ENCODE measurements at regions not wholly inside any gene's neighbourhood (a gene's known extent, or its start where the extent isn't known, plus 50 kb on each side); places are given as distances from the start of the nearest gene placed in this dataset.

DNA sequence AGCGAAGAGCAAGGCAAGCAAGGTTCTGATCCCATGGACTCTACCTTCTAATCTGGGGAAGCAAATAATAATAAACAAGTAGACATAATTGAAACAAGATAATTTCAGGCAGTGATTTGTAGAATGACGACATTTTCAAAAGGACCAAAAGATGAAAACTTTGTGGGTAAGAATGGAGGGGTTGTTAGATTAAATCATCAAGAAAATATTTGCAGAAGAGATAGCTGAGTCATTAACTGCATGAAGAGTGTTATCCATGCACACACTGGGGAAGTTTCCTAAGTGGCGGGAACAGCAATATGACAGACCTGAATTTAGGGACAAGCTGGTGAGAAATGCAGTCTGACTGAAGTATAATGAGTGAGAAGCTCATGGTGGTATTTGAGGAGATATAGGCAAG, 583.1 kb upstream of the RGS18 start (continued):
- TF ChIP-seq ZBTB12 (CRISPR knock-in tag; IDR thresholded peaks at IDR 0.05) (no peak), NFE2 (IDR thresholded peaks at IDR 0.05; ENCODE audit: low read depth) (peak; percentile 71), SMARCE1 (IDR thresholded peaks at IDR 0.05) (peak; percentile 50; the same call in 1 of the 2 replicates), CBFA2T3 (IDR thresholded peaks at IDR 0.05) (peak; percentile 66), ZC3H4 (CRISPR knock-in tag; IDR thresholded peaks at IDR 0.05; ENCODE audit: borderline replicate concordance) (no peak)
- TF ChIP-seq, protein P1, sequence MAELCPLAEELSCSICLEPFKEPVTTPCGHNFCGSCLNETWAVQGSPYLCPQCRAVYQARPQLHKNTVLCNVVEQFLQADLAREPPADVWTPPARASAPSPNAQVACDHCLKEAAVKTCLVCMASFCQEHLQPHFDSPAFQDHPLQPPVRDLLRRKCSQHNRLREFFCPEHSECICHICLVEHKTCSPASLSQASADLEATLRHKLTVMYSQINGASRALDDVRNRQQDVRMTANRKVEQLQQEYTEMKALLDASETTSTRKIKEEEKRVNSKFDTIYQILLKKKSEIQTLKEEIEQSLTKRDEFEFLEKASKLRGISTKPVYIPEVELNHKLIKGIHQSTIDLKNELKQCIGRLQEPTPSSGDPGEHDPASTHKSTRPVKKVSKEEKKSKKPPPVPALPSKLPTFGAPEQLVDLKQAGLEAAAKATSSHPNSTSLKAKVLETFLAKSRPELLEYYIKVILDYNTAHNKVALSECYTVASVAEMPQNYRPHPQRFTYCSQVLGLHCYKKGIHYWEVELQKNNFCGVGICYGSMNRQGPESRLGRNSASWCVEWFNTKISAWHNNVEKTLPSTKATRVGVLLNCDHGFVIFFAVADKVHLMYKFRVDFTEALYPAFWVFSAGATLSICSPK (IDR thresholded peaks at IDR 0.05; ENCODE audit: borderline replicate concordance): no peak

GRCh38 chr1:191575746-191576145, 582.5 kb upstream of the RGS18 start:
- FAIRE-seq (no peak), ATAC-seq (peak; percentile 25; the same call in 2 of the 3 replicates), DNase-seq (ENCODE audit: extremely low read depth in 1 of 4, low spot score in 3 of 4) (no peak)
- ChIA-PET POLR2A (interaction anchor here (0.6 to 0.7 kb wide), 3 partner anchors 214 to 1770 kb away, joined by 3 to 4 read pairs (median 3); no protein-coding TSS in a partner anchor), CTCF (ENCODE audit: low intra/inter-chr PET ratio) (no interaction called here)
- peaks cover 0 to 4% of the 10 kb centered on the region in 2 experiments; a peak in 2 of 5 replicates for H3K4me1 ChIP-seq (replicated peaks in 1 of 2; ENCODE audit: control insufficient read depth in 2 of 2, insufficient read depth in 2 of 2, low read length in 2 of 2)
- no TSS peak for BruUV-seq (replicated peaks)
- peak overlapping the region; percentile 34; the same call in 1 of the 2 replicates for H2AFZ ChIP-seq (ENCODE audit: low read depth, low read length)
- WGBS (ENCODE audit: insufficient coverage, low coverage, missing lambda C conversion rate): 13% methylated on average over 3 of the region's 3 CpGs
- peaks cover 3% of the 10 kb centered on the region; the same call in 1 of the 2 replicates for H3K9me3 ChIP-seq (replicated peaks; ENCODE audit: control insufficient read depth, insufficient read depth, low read depth, low read length)
- H3K27me3 ChIP-seq (ENCODE audit: control insufficient read depth in 2 of 2, insufficient read depth in 2 of 2, low read length in 2 of 2): no peaks in the 10 kb centered on the region
- H3K27ac ChIP-seq (ENCODE audit: extremely low read depth, low read depth, low read length): no peak overlapping the region
- no peak overlapping the region for H3K4me3 ChIP-seq
- intact Hi-C loops (cut with micrococcal nuclease) (no loop called here), in situ Hi-C loops (cut with MboI) (no loop called here)
- no peaks in the 10 kb centered on the region for H3K36me3 ChIP-seq (ENCODE audit: control insufficient read depth, insufficient read depth, low read length)
- no peaks in the 10 kb centered on the region for H3K9me1 ChIP-seq (ENCODE audit: control insufficient read depth, insufficient read depth, low read length)
- no peaks in the 10 kb centered on the region for H4K20me1 ChIP-seq (replicated peaks; ENCODE audit: control insufficient read depth, insufficient read depth, low read length)
- H3K79me2 ChIP-seq (ENCODE audit: control insufficient read depth, insufficient read depth, low read length): no peaks in the 10 kb centered on the region
- no peak overlapping the region for H3K4me2 ChIP-seq (ENCODE audit: insufficient read depth, low read length)
- H3K9ac ChIP-seq (ENCODE audit: insufficient read depth in 1 of 2, low read depth in 2 of 2, low read length in 2 of 2): 0 out of 4 replicates have a peak overlapping the region, but pooled peaks of 1 of the 2 experiments have one; percentile 1
- TF ChIP-seq ZNF184 (CRISPR knock-in tag; IDR thresholded peaks at IDR 0.05): no peak
- no peak for TF ChIP-seq ZNF133 (CRISPR knock-in tag; IDR thresholded peaks at IDR 0.05)
- no peak for TF ChIP-seq ZNF347 (CRISPR knock-in tag; IDR thresholded peaks at IDR 0.05; ENCODE audit: low read depth)
- TF ChIP-seq HIVEP1 (CRISPR knock-in tag; IDR thresholded peaks at IDR 0.05): no peak
- TF ChIP-seq RFX1 (IDR thresholded peaks at IDR 0.05): no peak
- no peak for TF ChIP-seq ZNF384 (IDR thresholded peaks at IDR 0.05; ENCODE audit: low read depth, low read length)
- no peak for TF ChIP-seq CHAMP1 (IDR thresholded peaks at IDR 0.05)
- no peak for TF ChIP-seq TRIM24 (IDR thresholded peaks at IDR 0.05)
- no peak for TF ChIP-seq XRCC4 (IDR thresholded peaks at IDR 0.05; ENCODE audit: extremely low read depth, insufficient read depth, insufficient read length)
- TF ChIP-seq, protein P2, sequence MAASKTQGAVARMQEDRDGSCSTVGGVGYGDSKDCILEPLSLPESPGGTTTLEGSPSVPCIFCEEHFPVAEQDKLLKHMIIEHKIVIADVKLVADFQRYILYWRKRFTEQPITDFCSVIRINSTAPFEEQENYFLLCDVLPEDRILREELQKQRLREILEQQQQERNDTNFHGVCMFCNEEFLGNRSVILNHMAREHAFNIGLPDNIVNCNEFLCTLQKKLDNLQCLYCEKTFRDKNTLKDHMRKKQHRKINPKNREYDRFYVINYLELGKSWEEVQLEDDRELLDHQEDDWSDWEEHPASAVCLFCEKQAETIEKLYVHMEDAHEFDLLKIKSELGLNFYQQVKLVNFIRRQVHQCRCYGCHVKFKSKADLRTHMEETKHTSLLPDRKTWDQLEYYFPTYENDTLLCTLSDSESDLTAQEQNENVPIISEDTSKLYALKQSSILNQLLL (CRISPR knock-in tag; IDR thresholded peaks at IDR 0.05; ENCODE audit: borderline replicate concordance): no peak
- no peak for TF ChIP-seq ZNF695 (CRISPR knock-in tag; IDR thresholded peaks at IDR 0.05)
- TF ChIP-seq GABPA (tag; conservative IDR thresholded peaks at IDR 0.05; ENCODE audit: low read depth): no peak
